AG04450 (cell line): ENCODE measurements at regions not wholly inside any gene's neighbourhood (a gene's known extent, or its start where the extent isn't known, plus 50 kb on each side); places are given as distances from the start of the nearest gene placed in this dataset.

Experiments used
- CTCF ChIA-PET: fragments of 300-600, 350-600 bp; formaldehyde crosslinking; extraction: SDS; loops from one replicate; lab custom pipeline; 2022; ENCODE audit warnings: antibody characterized with exemption, inconsistent platforms; lab: Charles Lee
- POLR2A ChIA-PET: fragments of 350-600 bp; formaldehyde crosslinking; extraction: SDS; loops from one replicate; lab custom pipeline; 2021; ENCODE audit warnings: antibody characterized with exemption, inconsistent platforms; lab: Yijun Ruan, JAX
- DNase-seq: peaks from one replicate; pipeline ENCODE4 v3.0.0-alpha.2; 2011; ENCODE audit warnings: low read depth, low spot score
- H3K27ac ChIP-seq: one replicate; pipeline ENCODE4 v1.5.1; 2012; ENCODE audit warnings: low read depth, low read length, control low read depth
- H3K27me3 ChIP-seq: one replicate; pipeline ENCODE4 v1.6.0; 2012; ENCODE audit warnings: low read length; ENCODE audit not compliant: control insufficient read depth, insufficient read depth
- H3K4me3 ChIP-seq: 2 replicates; pipeline ENCODE4 v1.5.1; 2011; ENCODE audit warnings: mild to moderate bottlenecking, low read depth, low read length, control low read depth
- H3K9me3 ChIP-seq: 2 replicates; pipeline ENCODE4 v1.5.1; 2012; ENCODE audit warnings: low read length; ENCODE audit not compliant: control insufficient read depth, insufficient read depth
- TF ChIP-seq, protein P1 (sequence below): IDR thresholded peaks from 2 replicates; pipeline ENCODE4 v1.5.1; 2011; ENCODE audit warnings: low read depth, low read length, control low read depth, inconsistent platforms

GRCh38 chr1:29945426-29945825 lies 709.1 kb downstream of the PTPRU start:
- POLR2A ChIA-PET: no interaction called here
- CTCF ChIA-PET: no interaction called here
- Histone ChIP-seq H3K4me3 (no peak overlapping the region), H3K27ac (no peak overlapping the region), H3K9me3 (no peaks in the 10 kb centered on the region), H3K27me3 (peaks cover 4% of the 10 kb centered on the region)
- DNase-seq: no peak
- TF ChIP-seq, protein P1, sequence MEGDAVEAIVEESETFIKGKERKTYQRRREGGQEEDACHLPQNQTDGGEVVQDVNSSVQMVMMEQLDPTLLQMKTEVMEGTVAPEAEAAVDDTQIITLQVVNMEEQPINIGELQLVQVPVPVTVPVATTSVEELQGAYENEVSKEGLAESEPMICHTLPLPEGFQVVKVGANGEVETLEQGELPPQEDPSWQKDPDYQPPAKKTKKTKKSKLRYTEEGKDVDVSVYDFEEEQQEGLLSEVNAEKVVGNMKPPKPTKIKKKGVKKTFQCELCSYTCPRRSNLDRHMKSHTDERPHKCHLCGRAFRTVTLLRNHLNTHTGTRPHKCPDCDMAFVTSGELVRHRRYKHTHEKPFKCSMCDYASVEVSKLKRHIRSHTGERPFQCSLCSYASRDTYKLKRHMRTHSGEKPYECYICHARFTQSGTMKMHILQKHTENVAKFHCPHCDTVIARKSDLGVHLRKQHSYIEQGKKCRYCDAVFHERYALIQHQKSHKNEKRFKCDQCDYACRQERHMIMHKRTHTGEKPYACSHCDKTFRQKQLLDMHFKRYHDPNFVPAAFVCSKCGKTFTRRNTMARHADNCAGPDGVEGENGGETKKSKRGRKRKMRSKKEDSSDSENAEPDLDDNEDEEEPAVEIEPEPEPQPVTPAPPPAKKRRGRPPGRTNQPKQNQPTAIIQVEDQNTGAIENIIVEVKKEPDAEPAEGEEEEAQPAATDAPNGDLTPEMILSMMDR: no peak

DNA sequence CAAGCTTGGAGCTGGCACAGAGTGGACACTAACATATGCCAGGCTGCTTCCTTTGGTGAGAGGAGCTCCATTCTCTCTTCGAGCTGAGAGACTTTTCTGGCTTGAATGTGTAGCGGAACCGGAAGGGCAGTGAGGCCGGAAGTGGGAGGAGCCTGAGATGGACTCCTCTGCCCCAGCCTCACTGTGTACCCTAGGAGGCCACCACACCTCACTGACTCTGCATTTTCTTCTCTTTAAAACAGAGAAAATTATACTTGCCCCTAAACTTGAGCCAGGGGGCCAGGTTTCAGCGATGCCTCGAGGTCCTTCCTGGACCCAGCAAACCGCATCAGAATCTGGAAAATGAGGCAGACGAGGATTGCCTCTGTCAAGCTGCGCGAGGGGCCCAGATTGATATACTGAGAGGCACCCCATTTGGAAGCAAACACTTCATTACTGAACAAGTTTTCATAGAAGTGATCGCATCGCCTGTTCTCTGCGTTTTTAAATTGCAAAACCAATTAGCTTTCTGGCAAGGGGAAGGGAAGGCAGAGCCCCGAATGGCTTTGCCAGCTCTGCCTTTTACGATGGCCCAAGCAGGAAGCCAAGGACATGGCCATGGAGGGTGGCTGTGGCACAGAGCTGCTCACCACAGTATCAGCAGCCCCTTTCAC lies 708.1 kb downstream of the PTPRU start:
- H3K27me3 ChIP-seq: peaks cover 4% of the 10 kb centered on the region
- ChIA-PET POLR2A (no interaction called here), CTCF (no interaction called here)
- TF ChIP-seq, protein P1: no peak
- no peak overlapping the region for H3K4me3 ChIP-seq
- no peak for DNase-seq
- H3K27ac ChIP-seq: no peak overlapping the region
- H3K9me3 ChIP-seq: no peaks in the 10 kb centered on the region

DNA sequence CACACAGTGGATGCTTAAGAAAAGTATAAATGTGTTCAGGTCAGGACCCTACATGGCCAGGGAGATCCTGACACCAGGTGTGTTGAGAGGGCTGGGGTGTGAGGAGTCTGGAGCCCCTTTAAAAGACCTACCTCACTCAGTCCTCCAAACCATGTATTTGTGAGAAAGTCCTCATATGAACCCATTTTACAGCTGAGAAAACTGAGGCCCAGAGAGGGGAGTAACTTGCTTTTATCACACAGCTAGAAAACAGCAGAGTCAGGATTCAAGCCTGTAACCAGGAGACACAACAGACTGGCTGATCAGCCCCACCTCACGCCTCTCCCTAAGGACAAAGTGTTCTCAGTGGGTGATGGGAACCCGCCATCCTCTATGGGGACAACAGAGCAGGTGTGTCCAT lies 706.7 kb downstream of the PTPRU start:
- no peak overlapping the region for H3K27ac ChIP-seq
- H3K27me3 ChIP-seq: peaks cover 4% of the 10 kb centered on the region
- no peak for DNase-seq
- TF ChIP-seq, protein P1: no peak
- H3K4me3 ChIP-seq: no peak overlapping the region
- POLR2A ChIA-PET: no interaction called here
- CTCF ChIA-PET: no interaction called here
- no peaks in the 10 kb centered on the region for H3K9me3 ChIP-seq

GRCh38 chr1:29939079-29939478 lies 702.8 kb downstream of the PTPRU start:
- Histone ChIP-seq H3K4me3 (no peak overlapping the region), H3K9me3 (no peaks in the 10 kb centered on the region), H3K27me3 (no peaks in the 10 kb centered on the region), H3K27ac (no peak overlapping the region)
- POLR2A ChIA-PET: no interaction called here
- DNase-seq: no peak
- TF ChIP-seq, protein P1: no peak
- CTCF ChIA-PET: no interaction called here

- H3K4me3 ChIP-seq: no peak overlapping the region
- ChIA-PET POLR2A (no interaction called here), CTCF (no interaction called here)
These were observed 701.0 kb downstream of the PTPRU start for GRCh38 chr1:29937356-29937755.

More at GRCh38 chr1:29937356-29937755, 701.0 kb downstream of the PTPRU start:
- Histone ChIP-seq H3K27ac (no peak overlapping the region), H3K9me3 (no peaks in the 10 kb centered on the region), H3K27me3 (no peaks in the 10 kb centered on the region)
- no peak for DNase-seq
- TF ChIP-seq, protein P1: no peak
